PFSK-1 (cell line): ENCODE measurements at regions not wholly inside any gene's neighbourhood (a gene's known extent, or its start where the extent isn't known, plus 50 kb on each side); places are given as distances from the start of the nearest gene placed in this dataset.

Experiments
- FOXP2 ChIP-seq: optimal IDR thresholded peaks from 2 replicates; pipeline ENCODE3; 2011; ENCODE audit warnings: borderline replicate concordance, control low read depth, inconsistent platforms; ENCODE audit not compliant: insufficient read depth; ENCODE audit errors: extremely low read length, extremely low read depth
- POLR2AphosphoS5 ChIP-seq: IDR thresholded peaks from 2 replicates; pipeline ENCODE4 v1.6.1; 2012; ENCODE audit warnings: low read depth, mild to moderate bottlenecking, control low read depth, low read length, moderate library complexity
- SIN3A ChIP-seq: IDR thresholded peaks from 2 replicates; pipeline ENCODE4 v1.6.1; 2012; ENCODE audit warnings: mild to moderate bottlenecking, low read length, moderate library complexity, borderline replicate concordance; ENCODE audit not compliant: insufficient read depth
- TAF1 ChIP-seq: IDR thresholded peaks from 2 replicates; pipeline ENCODE4 v1.6.1; 2012; ENCODE audit warnings: low read length, control low read depth, borderline replicate concordance; ENCODE audit not compliant: insufficient read depth
- TF ChIP-seq, protein P1 (sequence below), 2 experiments: IDR thresholded peaks; 2 replicates each; pipeline versions ENCODE4 v1.6.1 to v1.8.0; 2011 to 2012; ENCODE audit warnings: low read depth in 2 of 2, low read length in 2 of 2, control low read depth in 1 of 2, inconsistent platforms in 1 of 2, mild to moderate bottlenecking in 1 of 2, moderate library complexity in 1 of 2; ENCODE audit not compliant: insufficient read depth in 1 of 2

DNA sequence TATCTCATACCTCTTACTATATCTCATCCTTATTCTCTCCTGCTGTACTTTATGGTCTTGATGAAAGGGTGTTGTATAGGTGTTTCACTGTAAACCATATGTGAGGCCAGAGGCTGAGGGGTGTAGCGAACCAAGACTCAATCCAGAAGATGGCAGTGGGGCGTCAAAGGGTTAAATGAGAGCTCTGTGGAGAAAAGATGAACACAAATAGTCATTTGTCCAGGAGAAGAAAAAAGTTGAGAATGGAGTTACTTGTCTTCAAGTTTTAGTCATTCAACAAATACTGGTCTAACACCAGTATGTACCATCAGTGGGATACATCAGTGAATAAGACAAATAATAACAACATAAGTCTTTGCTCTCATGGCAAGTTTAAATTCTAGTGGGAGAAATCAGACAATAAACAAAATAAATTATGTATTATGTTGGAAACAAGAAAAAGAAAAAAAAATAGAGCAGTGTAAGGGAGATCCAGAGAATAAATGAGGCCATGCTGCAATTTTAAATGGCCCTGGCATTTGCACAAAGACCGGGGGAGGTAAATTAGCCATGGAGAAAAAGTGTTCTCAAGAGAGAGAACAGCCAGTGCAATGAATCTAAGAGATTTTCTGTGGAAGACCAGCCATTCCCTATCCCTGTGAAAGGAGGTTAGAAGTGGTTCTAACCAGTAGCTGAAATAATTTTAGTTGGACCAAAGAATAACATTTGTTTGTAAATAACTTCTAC lies 77.0 kb upstream of the UMPS start:
- TF ChIP-seq SIN3A (no peak), POLR2AphosphoS5 (no peak), TAF1 (no peak), FOXP2 (no peak)
- TF ChIP-seq, protein P1, sequence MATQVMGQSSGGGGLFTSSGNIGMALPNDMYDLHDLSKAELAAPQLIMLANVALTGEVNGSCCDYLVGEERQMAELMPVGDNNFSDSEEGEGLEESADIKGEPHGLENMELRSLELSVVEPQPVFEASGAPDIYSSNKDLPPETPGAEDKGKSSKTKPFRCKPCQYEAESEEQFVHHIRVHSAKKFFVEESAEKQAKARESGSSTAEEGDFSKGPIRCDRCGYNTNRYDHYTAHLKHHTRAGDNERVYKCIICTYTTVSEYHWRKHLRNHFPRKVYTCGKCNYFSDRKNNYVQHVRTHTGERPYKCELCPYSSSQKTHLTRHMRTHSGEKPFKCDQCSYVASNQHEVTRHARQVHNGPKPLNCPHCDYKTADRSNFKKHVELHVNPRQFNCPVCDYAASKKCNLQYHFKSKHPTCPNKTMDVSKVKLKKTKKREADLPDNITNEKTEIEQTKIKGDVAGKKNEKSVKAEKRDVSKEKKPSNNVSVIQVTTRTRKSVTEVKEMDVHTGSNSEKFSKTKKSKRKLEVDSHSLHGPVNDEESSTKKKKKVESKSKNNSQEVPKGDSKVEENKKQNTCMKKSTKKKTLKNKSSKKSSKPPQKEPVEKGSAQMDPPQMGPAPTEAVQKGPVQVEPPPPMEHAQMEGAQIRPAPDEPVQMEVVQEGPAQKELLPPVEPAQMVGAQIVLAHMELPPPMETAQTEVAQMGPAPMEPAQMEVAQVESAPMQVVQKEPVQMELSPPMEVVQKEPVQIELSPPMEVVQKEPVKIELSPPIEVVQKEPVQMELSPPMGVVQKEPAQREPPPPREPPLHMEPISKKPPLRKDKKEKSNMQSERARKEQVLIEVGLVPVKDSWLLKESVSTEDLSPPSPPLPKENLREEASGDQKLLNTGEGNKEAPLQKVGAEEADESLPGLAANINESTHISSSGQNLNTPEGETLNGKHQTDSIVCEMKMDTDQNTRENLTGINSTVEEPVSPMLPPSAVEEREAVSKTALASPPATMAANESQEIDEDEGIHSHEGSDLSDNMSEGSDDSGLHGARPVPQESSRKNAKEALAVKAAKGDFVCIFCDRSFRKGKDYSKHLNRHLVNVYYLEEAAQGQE (IDR thresholded peaks at IDR 0.05; ENCODE audit: insufficient read depth in 1 of 2, low read depth in 2 of 2, low read length in 2 of 2) = no peak

DNA sequence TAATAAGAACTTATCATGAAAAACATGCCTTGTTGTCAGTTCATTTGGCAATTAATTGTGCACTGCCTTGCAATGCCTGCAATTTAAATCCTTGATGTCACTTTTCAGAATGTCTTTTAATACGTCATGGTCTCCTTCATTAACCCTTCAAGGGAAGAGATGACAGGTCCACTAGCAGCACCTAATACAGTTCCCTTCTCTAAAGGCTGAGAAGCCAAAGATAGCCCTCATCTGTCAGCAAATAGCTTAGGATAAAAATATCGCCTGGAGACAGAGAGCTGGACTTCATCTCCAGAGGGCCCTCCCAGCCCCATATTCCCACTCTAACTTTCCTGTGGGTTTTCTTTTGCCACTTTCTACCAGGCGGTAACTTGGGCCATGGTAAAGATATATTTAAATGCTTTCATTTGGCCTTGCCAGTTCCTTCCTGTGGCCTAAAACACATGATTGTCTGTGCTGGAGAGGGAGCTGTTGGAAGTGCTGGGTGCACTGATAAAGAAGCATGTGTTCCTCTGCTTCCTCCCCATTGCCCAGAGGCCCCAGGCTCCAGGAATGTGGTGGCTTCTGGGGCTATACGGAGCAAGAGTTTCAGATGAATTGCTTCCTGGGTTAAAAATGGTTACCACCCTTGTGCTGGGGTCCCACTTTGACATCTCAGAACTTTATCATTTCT lies 76.3 kb upstream of the UMPS start:
- TF ChIP-seq, protein P1 (IDR thresholded peaks at IDR 0.05; ENCODE audit: insufficient read depth in 1 of 2, low read depth in 2 of 2, low read length in 2 of 2) = no peak
- no peak for TF ChIP-seq TAF1
- no peak for TF ChIP-seq POLR2AphosphoS5
- TF ChIP-seq SIN3A = no peak
- TF ChIP-seq FOXP2 = no peak

DNA sequence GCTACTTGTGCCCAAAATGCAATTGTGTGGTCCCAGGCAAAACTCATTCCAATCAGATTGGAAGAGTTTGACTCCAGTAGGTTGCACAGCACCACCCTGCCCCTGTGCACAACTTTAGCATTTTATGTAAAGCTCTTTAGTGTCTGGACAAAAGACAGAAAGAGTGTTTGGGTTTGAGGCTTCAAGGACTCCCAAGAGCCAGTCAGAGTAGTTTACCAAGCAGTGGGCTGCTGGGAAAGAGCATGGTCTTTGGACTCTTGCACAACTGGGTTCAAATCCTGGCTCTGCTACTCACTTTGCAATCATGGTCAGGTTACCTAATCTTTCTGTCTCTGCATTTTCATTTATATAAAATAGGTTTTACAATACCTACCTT lies 75.8 kb upstream of the UMPS start:
- TF ChIP-seq SIN3A (no peak), FOXP2 (no peak), TAF1 (no peak), POLR2AphosphoS5 (no peak)
- TF ChIP-seq, protein P1 (IDR thresholded peaks at IDR 0.05; ENCODE audit: insufficient read depth in 1 of 2, low read depth in 2 of 2, low read length in 2 of 2) = no peak

DNA sequence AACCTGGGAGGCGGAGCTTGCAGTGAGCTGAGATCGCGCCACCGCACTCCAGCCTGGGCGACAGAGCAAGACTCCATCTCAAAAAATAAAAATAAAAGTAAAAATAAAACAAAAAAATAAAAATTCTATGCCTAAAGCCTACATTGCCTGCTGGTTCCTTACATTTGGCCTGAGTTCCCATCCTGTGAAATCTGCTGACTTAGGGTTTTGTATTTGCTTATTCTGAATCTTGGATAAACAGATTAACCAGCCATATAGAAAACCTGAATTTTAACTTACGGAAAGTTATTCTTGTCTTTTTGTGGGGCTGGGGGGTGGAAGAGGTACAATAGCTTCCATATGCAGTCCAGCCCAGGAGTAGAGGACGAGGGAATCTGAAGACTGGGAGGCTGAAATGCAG lies 73.7 kb upstream of the UMPS start:
- TF ChIP-seq FOXP2 = no peak
- TF ChIP-seq TAF1 = no peak
- TF ChIP-seq POLR2AphosphoS5 = no peak
- TF ChIP-seq, protein P1 (IDR thresholded peaks at IDR 0.05; ENCODE audit: insufficient read depth in 1 of 2, low read depth in 2 of 2, low read length in 2 of 2) = no peak
- no peak for TF ChIP-seq SIN3A
